Peyer's patch (tissue), 4 donors: ENCODE measurements at regions not wholly inside any gene's neighbourhood (a gene's known extent, or its start where the extent isn't known, plus 50 kb on each side); places are given as distances from the start of the nearest gene placed in this dataset.

Experiments used
- CTCF ChIP-seq, 6 experiments: fragments of 450-650 bp in 4 of 6; fragments of 200-600 bp in 2 of 6; sonication (generic) in 1 of 6; IDR thresholded peaks; one replicate each; pipeline ENCODE4 v1.5.1; 2017 to 2019; ENCODE audit warnings: antibody characterized with exemption in 6 of 6, mild to moderate bottlenecking in 3 of 6, moderate library complexity in 1 of 6
- POLR2A ChIP-seq, 2 donors: fragments of 450-650 bp; IDR thresholded peaks; one replicate each; pipeline ENCODE4 v1.5.1; 2017; ENCODE audit warnings: antibody characterized with exemption in 2 of 2, mild to moderate bottlenecking in 2 of 2, moderate library complexity in 2 of 2

- no peak for TF ChIP-seq CTCF (IDR thresholded peaks at IDR 0.05)
- no peak for TF ChIP-seq POLR2A (IDR thresholded peaks at IDR 0.05)
Observed at GRCh38 chr7:27030393-27031050, 65.3 kb downstream of the HOXA1 start.
